ES-I3 (cell line): ENCODE measurements at regions not wholly inside any gene's neighbourhood (a gene's known extent, or its start where the extent isn't known, plus 50 kb on each side); places are given as distances from the start of the nearest gene placed in this dataset.

Experiments
- H3K36me3 ChIP-seq: 2 replicates; pipeline ENCODE4 v1.6.1; 2013; ENCODE audit warnings: mild to moderate bottlenecking, low read length, control low read depth, moderate library complexity; ENCODE audit not compliant: insufficient read depth
- H3K4me1 ChIP-seq: 2 replicates; pipeline ENCODE4 v1.6.1; 2013; ENCODE audit warnings: mild to moderate bottlenecking, control low read depth, low read length; ENCODE audit not compliant: insufficient read depth
- H3K9ac ChIP-seq: 2 replicates; pipeline ENCODE4 v1.6.1; 2013; ENCODE audit warnings: low read depth, mild to moderate bottlenecking, low read length, moderate library complexity
- H3K9me3 ChIP-seq: 2 replicates; pipeline ENCODE4 v1.6.1; 2013; ENCODE audit warnings: mild to moderate bottlenecking, low read length, moderate library complexity; ENCODE audit not compliant: control insufficient read depth, insufficient read depth

- H3K9ac ChIP-seq: no peak overlapping the region
- H3K9me3 ChIP-seq: no peaks in the 10 kb centered on the region
- no peaks in the 10 kb centered on the region for H3K36me3 ChIP-seq
- H3K4me1 ChIP-seq: no peaks in the 10 kb centered on the region
These were observed 244.8 kb upstream of the IGF1R start for GRCh38 chr15:98403569-98403968.

- Histone ChIP-seq H3K9me3 (no peaks in the 10 kb centered on the region), H3K36me3 (no peaks in the 10 kb centered on the region), H3K4me1 (no peaks in the 10 kb centered on the region), H3K9ac (no peak overlapping the region)
These were observed 243.3 kb upstream of the IGF1R start for GRCh38 chr15:98405013-98405412.

- Histone ChIP-seq H3K9me3 (no peaks in the 10 kb centered on the region), H3K4me1 (no peaks in the 10 kb centered on the region), H3K9ac (no peak overlapping the region), H3K36me3 (no peaks in the 10 kb centered on the region)
These were observed 240.1 kb upstream of the IGF1R start for GRCh38 chr15:98408231-98408630.

GRCh38 chr15:98410328-98410727 is 238.0 kb upstream of the IGF1R start:
- Histone ChIP-seq H3K36me3 (no peaks in the 10 kb centered on the region), H3K9me3 (no peaks in the 10 kb centered on the region), H3K9ac (no peak overlapping the region), H3K4me1 (no peaks in the 10 kb centered on the region)

- H3K9me3 ChIP-seq: no peaks in the 10 kb centered on the region
- H3K4me1 ChIP-seq: 0 out of 2 replicates have a peak, but pooled peaks cover 2% of the 10 kb centered on the region
- H3K9ac ChIP-seq: no peak overlapping the region
- no peaks in the 10 kb centered on the region for H3K36me3 ChIP-seq
These were observed 235.5 kb upstream of the IGF1R start for GRCh38 chr15:98412852-98413251.

GRCh38 chr15:98413933-98414546 is 234.3 kb upstream of the IGF1R start:
- Histone ChIP-seq H3K9me3 (no peaks in the 10 kb centered on the region), H3K36me3 (no peaks in the 10 kb centered on the region), H3K4me1 (0 out of 2 replicates have a peak, but pooled peaks cover 2% of the 10 kb centered on the region), H3K9ac (no peak overlapping the region)

GRCh38 chr15:98416222-98416855 is 232.0 kb upstream of the IGF1R start:
- H3K9ac ChIP-seq: no peak overlapping the region
- H3K9me3 ChIP-seq: no peaks in the 10 kb centered on the region
- H3K36me3 ChIP-seq: no peaks in the 10 kb centered on the region
- H3K4me1 ChIP-seq: 0 out of 2 replicates have a peak, but pooled peaks cover 2% of the 10 kb centered on the region

- peaks cover 2% of the 10 kb centered on the region; the same call in 1 of the 2 replicates for H3K4me1 ChIP-seq
- H3K36me3 ChIP-seq: no peaks in the 10 kb centered on the region
- H3K9me3 ChIP-seq: no peaks in the 10 kb centered on the region
- H3K9ac ChIP-seq: no peak overlapping the region
These were observed 231.0 kb upstream of the IGF1R start for GRCh38 chr15:98417346-98417745.

GRCh38 chr15:98418122-98418521 is 230.2 kb upstream of the IGF1R start:
- Histone ChIP-seq H3K9me3 (no peaks in the 10 kb centered on the region), H3K4me1 (peaks cover 2% of the 10 kb centered on the region; the same call in 1 of the 2 replicates), H3K36me3 (no peaks in the 10 kb centered on the region), H3K9ac (no peak overlapping the region)

GRCh38 chr15:98419173-98419780 is 229.1 kb upstream of the IGF1R start:
- H3K9me3 ChIP-seq: no peaks in the 10 kb centered on the region
- peaks cover 2% of the 10 kb centered on the region; the same call in 1 of the 2 replicates for H3K4me1 ChIP-seq
- no peak overlapping the region for H3K9ac ChIP-seq
- H3K36me3 ChIP-seq: no peaks in the 10 kb centered on the region

- H3K36me3 ChIP-seq: no peaks in the 10 kb centered on the region
- H3K4me1 ChIP-seq: peaks cover 2% of the 10 kb centered on the region; the same call in 1 of the 2 replicates
- peak overlapping the region; percentile 52; the same call in 1 of the 2 replicates for H3K9ac ChIP-seq
- H3K9me3 ChIP-seq: no peaks in the 10 kb centered on the region
These were observed 227.5 kb upstream of the IGF1R start for GRCh38 chr15:98420837-98421236.

GRCh38 chr15:98421419-98422129 is 226.8 kb upstream of the IGF1R start:
- Histone ChIP-seq H3K9me3 (no peaks in the 10 kb centered on the region), H3K4me1 (no peaks in the 10 kb centered on the region; the same call in 1 of the 2 replicates), H3K9ac (peak overlapping the region; percentile 52; the same call in 1 of the 2 replicates), H3K36me3 (no peaks in the 10 kb centered on the region)

- Histone ChIP-seq H3K36me3 (no peaks in the 10 kb centered on the region), H3K4me1 (no peaks in the 10 kb centered on the region; the same call in 1 of the 2 replicates), H3K9ac (peak overlapping the region; percentile 52; the same call in 1 of the 2 replicates), H3K9me3 (no peaks in the 10 kb centered on the region)
These were observed 226.2 kb upstream of the IGF1R start for GRCh38 chr15:98422130-98422478.

GRCh38 chr15:98425173-98425572 is 223.2 kb upstream of the IGF1R start:
- Histone ChIP-seq H3K36me3 (no peaks in the 10 kb centered on the region), H3K9me3 (no peaks in the 10 kb centered on the region), H3K9ac (no peak overlapping the region), H3K4me1 (no peaks in the 10 kb centered on the region; the same call in 1 of the 2 replicates)
